ENCODE measurements at regions not wholly inside any gene's neighbourhood (a gene's known extent, or its start where the extent isn't known, plus 50 kb on each side); places are given as distances from the start of the nearest gene placed in this dataset.

- TF ChIP-seq CTCF (conservative IDR thresholded peaks at IDR 0.05) (no peak), EZH2 (IDR thresholded peaks at IDR 0.05; ENCODE audit: low read depth) (no peak)
Observed at GRCh38 chr15:57792724-57793449, 86.4 kb downstream of the POLR2M start.

Data from PC-9 (cell line).